Neural progenitor cell (in vitro differentiated cells): ENCODE measurements at regions not wholly inside any gene's neighbourhood (a gene's known extent, or its start where the extent isn't known, plus 50 kb on each side); places are given as distances from the start of the nearest gene placed in this dataset.

Experiments
- DNase-seq: peaks from one replicate; pipeline ENCODE4 v3.0.0-alpha.2; 2016; ENCODE audit warnings: low spot score
- H2AFZ ChIP-seq: fragments of 200-600 bp; sonication (generic); replicated peaks from 2 replicates; pipeline ENCODE4 v1.6.1; 2016; ENCODE audit warnings: antibody characterized with exemption
- H3F3A ChIP-seq: fragments of 200-600 bp; sonication (generic); 2 replicates; pipeline ENCODE4 v1.6.1; 2016; ENCODE audit warnings: antibody characterized with exemption, low read depth
- H3K27ac ChIP-seq: fragments of 200-600 bp; sonication (generic); 2 replicates; pipeline ENCODE4 v1.5.1; 2016; ENCODE audit warnings: mild to moderate bottlenecking
- H3K27me3 ChIP-seq: fragments of 200-600 bp; sonication (generic); 2 replicates; pipeline ENCODE4 v1.6.1; 2016; ENCODE audit warnings: mild to moderate bottlenecking, moderate library complexity
- H3K36me3 ChIP-seq: fragments of 200-600 bp; sonication (generic); 2 replicates; pipeline ENCODE4 v1.5.1; 2016
- H3K4me1 ChIP-seq: fragments of 200-600 bp; sonication (generic); 2 replicates; pipeline ENCODE4 v1.6.1; 2016; ENCODE audit warnings: mixed run types
- H3K4me2 ChIP-seq: fragments of 200-600 bp; sonication (generic); 2 replicates; pipeline ENCODE4 v1.6.1; 2016
- H3K4me3 ChIP-seq: fragments of 200-600 bp; sonication (generic); 2 replicates; pipeline ENCODE4 v1.5.1; 2016
- H3K79me2 ChIP-seq: fragments of 200-600 bp; sonication (generic); 2 replicates; pipeline ENCODE4 v1.6.1; 2016; ENCODE audit warnings: low read depth
- H3K9ac ChIP-seq: fragments of 200-600 bp; sonication (generic); 2 replicates; pipeline ENCODE4 v1.6.1; 2016
- H3K9me3 ChIP-seq: fragments of 200-600 bp; sonication (generic); 2 replicates; pipeline ENCODE4 v1.5.1; 2016; ENCODE audit warnings: low read depth
- H4K20me1 ChIP-seq: fragments of 200-600 bp; sonication (generic); 2 replicates; pipeline ENCODE4 v1.6.1; 2016; ENCODE audit warnings: low read depth
- H3K27ac Mint-ChIP-seq: 3 replicates; pipeline ENCODE4 v1.8.0; 2021; ENCODE audit warnings: mixed read lengths
- H3K27me3 Mint-ChIP-seq: 2 replicates; pipeline ENCODE4 v1.8.0; 2022; ENCODE audit warnings: low read depth, mild to moderate bottlenecking, inconsistent platforms, moderate library complexity, mixed read lengths; ENCODE audit not compliant: insufficient read depth
- H3K36me3 Mint-ChIP-seq: 3 replicates; pipeline ENCODE4 v1.8.0; 2021; ENCODE audit warnings: mixed read lengths
- H3K4me1 Mint-ChIP-seq: 3 replicates; pipeline ENCODE4 v1.8.0; 2021; ENCODE audit warnings: mixed read lengths
- H3K4me3 Mint-ChIP-seq: 3 replicates; pipeline ENCODE4 v1.8.0; 2021; ENCODE audit warnings: mild to moderate bottlenecking, moderate library complexity, mixed read lengths
- H3K9me3 Mint-ChIP-seq: 3 replicates; pipeline ENCODE4 v1.8.0; 2020; ENCODE audit warnings: mixed read lengths
- CTCF ChIP-seq: fragments of 200-600 bp; sonication (generic); IDR thresholded peaks from 2 replicates; pipeline ENCODE4 v1.5.1; 2017; ENCODE audit warnings: antibody characterized with exemption, mild to moderate bottlenecking
- EZH2 ChIP-seq: fragments of 200-600 bp; sonication (generic); IDR thresholded peaks from 2 replicates; pipeline ENCODE4 v1.6.1; 2017; ENCODE audit warnings: antibody characterized with exemption, mild to moderate bottlenecking, moderate library complexity
- EZH2phosphoT487 ChIP-seq: fragments of 200-600 bp; sonication (generic); IDR thresholded peaks from 2 replicates; pipeline ENCODE4 v1.6.1; 2017; ENCODE audit warnings: antibody characterized with exemption

DNA sequence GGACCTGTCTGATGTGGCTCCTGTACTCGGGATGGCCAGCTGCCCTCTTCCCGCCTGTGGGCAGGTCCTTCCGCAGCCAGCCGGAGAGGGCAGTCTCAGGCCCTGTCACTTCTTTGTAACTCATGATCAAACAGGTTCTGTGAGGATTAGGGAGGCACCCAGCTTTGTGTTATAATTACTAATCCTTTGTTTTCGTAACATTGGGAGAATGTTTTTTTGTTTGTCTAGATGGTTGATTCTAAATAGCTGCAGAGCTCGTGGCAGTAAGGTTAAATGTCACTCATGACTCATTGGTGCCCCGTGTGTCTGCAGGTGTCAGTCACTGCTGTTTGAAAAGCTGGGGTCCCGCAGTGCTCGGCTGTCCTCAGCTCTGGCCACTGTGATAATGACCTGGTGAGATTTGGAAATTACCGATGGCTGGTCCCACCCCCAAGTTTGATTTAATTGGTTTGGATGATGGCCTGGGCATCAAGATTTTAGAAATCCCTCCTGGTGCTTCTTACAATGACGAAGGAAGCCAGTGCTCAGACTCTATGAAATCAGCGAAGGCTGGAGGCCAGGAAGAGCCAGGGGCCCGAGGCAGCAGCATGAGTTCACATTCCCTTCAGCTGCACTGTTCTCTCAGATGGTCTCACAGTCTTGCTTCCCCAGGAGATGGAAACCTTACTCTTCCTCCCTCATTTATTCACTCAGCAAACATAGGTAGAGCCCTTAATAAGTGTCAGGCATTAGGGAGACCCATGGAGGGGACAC is 172.8 kb downstream of the VAPA start:
- peaks cover 9% of the 10 kb centered on the region for H3K36me3 Mint-ChIP-seq

GRCh38 chr18:10088734-10089133 is 174.9 kb downstream of the VAPA start:
- no peaks in the 10 kb centered on the region for H3K27me3 ChIP-seq
- H3F3A ChIP-seq: peaks cover 12% of the 10 kb centered on the region
- H3K36me3 Mint-ChIP-seq: peaks cover 2% of the 10 kb centered on the region
- H3K79me2 ChIP-seq: no peaks in the 10 kb centered on the region
- peaks cover 21% of the 10 kb centered on the region for H3K4me1 ChIP-seq
- DNase-seq: no peak
- H4K20me1 ChIP-seq: peaks cover 8% of the 10 kb centered on the region
- H3K9me3 Mint-ChIP-seq: peaks cover 34% of the 10 kb centered on the region
- TF ChIP-seq CTCF (no peak), EZH2phosphoT487 (no peak), EZH2 (no peak)
- no peaks in the 10 kb centered on the region for H3K9me3 ChIP-seq
- H3K4me2 ChIP-seq: no peak overlapping the region
- no peak overlapping the region for H3K27ac ChIP-seq
- no peak overlapping the region for H3K4me3 ChIP-seq
- H3K9ac ChIP-seq: no peak overlapping the region
- H3K27ac Mint-ChIP-seq: no peak overlapping the region
- no peaks in the 10 kb centered on the region for H3K36me3 ChIP-seq
- H3K27me3 Mint-ChIP-seq: peaks cover 14% of the 10 kb centered on the region
- H3K4me1 Mint-ChIP-seq: peaks cover 50% of the 10 kb centered on the region
- H3K4me3 Mint-ChIP-seq: no peak overlapping the region
- H2AFZ ChIP-seq: no peak overlapping the region

More for the DNA sequence above, 172.8 kb downstream of the VAPA start:
- peaks cover 21% of the 10 kb centered on the region for H3K4me1 ChIP-seq
- H3K4me2 ChIP-seq: peak overlapping the region; percentile 37
- no peak overlapping the region for H2AFZ ChIP-seq
- peaks cover 47% of the 10 kb centered on the region for H3K4me1 Mint-ChIP-seq
- no peak overlapping the region for H3K4me3 ChIP-seq
- peak overlapping the region; percentile 75 for H3K27ac Mint-ChIP-seq
- H3K9me3 Mint-ChIP-seq: peaks cover 50% of the 10 kb centered on the region
- peaks cover 14% of the 10 kb centered on the region for H3K27me3 Mint-ChIP-seq
- H3F3A ChIP-seq: peaks cover 12% of the 10 kb centered on the region
- DNase-seq: peak; percentile 69
- no peak for TF ChIP-seq CTCF
- no peak for TF ChIP-seq EZH2
- TF ChIP-seq EZH2phosphoT487: peak; percentile 54
- peaks cover 8% of the 10 kb centered on the region for H4K20me1 ChIP-seq
- no peaks in the 10 kb centered on the region for H3K79me2 ChIP-seq
- no peak overlapping the region for H3K27ac ChIP-seq
- H3K27me3 ChIP-seq: no peaks in the 10 kb centered on the region
- peak overlapping the region; percentile 27 for H3K4me3 Mint-ChIP-seq
- H3K9ac ChIP-seq: no peak overlapping the region
- H3K9me3 ChIP-seq: no peaks in the 10 kb centered on the region
- no peaks in the 10 kb centered on the region for H3K36me3 ChIP-seq

DNA sequence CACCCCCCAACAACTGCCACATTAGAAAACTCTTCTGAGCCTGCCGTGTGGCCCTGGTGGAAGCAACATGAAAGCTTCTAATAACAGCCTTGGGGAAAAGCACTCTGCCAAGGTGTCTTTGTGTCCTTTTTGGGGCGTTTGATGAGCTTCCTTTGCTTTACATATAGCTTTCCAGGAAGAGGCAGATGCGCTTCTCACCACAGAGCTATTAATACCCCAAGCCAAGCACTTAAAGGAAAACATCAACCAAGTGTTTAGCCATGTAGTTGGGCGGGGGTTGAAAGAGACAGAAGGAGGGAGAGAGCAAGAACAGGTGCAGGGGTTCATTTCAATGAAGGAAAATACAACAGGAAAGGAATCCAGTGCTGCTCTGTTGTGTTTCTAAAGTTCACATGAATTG is 176.1 kb downstream of the VAPA start:
- Histone ChIP-seq H3K36me3 (no peaks in the 10 kb centered on the region), H3K4me2 (no peak overlapping the region), H3K27me3 (no peaks in the 10 kb centered on the region), H2AFZ (no peak overlapping the region), H3K4me3 (no peak overlapping the region), H4K20me1 (peaks cover 8% of the 10 kb centered on the region), H3K9ac (no peak overlapping the region), H3K9me3 (no peaks in the 10 kb centered on the region), H3K79me2 (no peaks in the 10 kb centered on the region), H3K4me1 (peaks cover 21% of the 10 kb centered on the region), H3K27ac (no peak overlapping the region), H3F3A (peaks cover 12% of the 10 kb centered on the region)
- no peak for TF ChIP-seq CTCF
- no peak for TF ChIP-seq EZH2
- no peak for TF ChIP-seq EZH2phosphoT487
- Mint-ChIP-seq H3K27me3 (peaks cover 12% of the 10 kb centered on the region), H3K36me3 (peaks cover 2% of the 10 kb centered on the region), H3K27ac (no peak overlapping the region), H3K9me3 (peaks cover 24% of the 10 kb centered on the region), H3K4me1 (peaks cover 50% of the 10 kb centered on the region), H3K4me3 (no peak overlapping the region)
- no peak for DNase-seq
